ENCODE measurements at regions not wholly inside any gene's neighbourhood (a gene's known extent, or its start where the extent isn't known, plus 50 kb on each side); places are given as distances from the start of the nearest gene placed in this dataset.

DNA sequence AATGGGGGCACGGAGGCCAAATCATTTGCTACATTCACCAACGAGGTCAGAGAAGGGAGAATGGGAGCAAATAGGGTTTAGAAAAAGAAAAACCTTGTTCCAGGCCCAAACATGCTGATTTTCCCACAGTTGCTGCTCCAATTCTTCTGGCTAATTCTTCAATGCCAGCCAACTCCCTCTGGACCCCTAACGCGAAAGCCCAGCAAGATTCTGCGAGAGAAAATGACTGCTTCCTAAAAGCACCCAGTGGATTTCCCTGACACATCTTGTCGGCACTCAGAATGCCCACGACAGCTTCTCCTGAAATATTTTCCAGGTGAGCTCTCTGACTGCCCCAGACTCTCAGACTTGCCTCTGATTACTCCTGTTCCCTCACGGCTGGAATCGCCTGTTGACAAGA, 689.4 kb downstream of the MED13L start:
- TF ChIP-seq, protein P1, sequence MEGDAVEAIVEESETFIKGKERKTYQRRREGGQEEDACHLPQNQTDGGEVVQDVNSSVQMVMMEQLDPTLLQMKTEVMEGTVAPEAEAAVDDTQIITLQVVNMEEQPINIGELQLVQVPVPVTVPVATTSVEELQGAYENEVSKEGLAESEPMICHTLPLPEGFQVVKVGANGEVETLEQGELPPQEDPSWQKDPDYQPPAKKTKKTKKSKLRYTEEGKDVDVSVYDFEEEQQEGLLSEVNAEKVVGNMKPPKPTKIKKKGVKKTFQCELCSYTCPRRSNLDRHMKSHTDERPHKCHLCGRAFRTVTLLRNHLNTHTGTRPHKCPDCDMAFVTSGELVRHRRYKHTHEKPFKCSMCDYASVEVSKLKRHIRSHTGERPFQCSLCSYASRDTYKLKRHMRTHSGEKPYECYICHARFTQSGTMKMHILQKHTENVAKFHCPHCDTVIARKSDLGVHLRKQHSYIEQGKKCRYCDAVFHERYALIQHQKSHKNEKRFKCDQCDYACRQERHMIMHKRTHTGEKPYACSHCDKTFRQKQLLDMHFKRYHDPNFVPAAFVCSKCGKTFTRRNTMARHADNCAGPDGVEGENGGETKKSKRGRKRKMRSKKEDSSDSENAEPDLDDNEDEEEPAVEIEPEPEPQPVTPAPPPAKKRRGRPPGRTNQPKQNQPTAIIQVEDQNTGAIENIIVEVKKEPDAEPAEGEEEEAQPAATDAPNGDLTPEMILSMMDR (conservative IDR thresholded peaks at IDR 0.05 in 1 of 2, IDR thresholded peaks at IDR 0.05 in 1 of 2; ENCODE audit: low read depth in 1 of 2, low read length in 2 of 2) = no peak
- no peak for TF ChIP-seq EZH2 (IDR thresholded peaks at IDR 0.05; ENCODE audit: low read length, missing control alignments)

Measured in fibroblast of lung (primary cell).